Activated T-cell treated with anti-CD3 and anti-CD28 coated beads for 1 hour (primary cell): ENCODE measurements at regions not wholly inside any gene's neighbourhood (a gene's known extent, or its start where the extent isn't known, plus 50 kb on each side); places are given as distances from the start of the nearest gene placed in this dataset.
"Not testable (repeated sequence)": the region's sequence is repeated elsewhere in the genome, so short reads cannot be mapped to it uniquely, and the experiment has no call there.

Source experiments
- DNase-seq: peaks from one replicate; pipeline ENCODE4 v3.0.0-alpha.2; 2020; ENCODE audit warnings: low read depth

GRCh38 chr5:136924490-136924889 lies 559.1 kb upstream of the TRPC7 start:
- DNase-seq: no peak

DNA sequence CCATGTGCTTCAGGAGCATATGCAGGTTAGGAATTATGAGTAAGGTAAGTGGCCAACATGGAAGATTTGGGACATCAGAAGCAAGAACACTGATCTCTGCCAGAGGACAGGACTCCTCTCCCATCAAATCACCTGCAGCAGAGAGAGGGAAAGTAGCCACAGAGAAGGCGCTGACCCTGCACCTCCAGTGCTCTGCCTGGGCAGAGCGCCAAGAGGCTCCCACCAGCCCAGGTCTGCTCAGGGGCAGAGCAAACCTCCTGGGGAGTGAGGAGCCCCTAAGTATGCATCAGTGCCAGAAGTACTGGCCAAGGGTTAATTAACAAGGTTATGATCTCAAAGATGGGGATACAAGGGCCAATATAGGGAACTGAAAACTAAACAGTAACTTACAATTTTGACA lies 545.3 kb upstream of the TRPC7 start:
- no peak for DNase-seq

- no peak for DNase-seq
Measured at GRCh38 chr5:136909906-136910305, 544.6 kb upstream of the TRPC7 start.

DNA sequence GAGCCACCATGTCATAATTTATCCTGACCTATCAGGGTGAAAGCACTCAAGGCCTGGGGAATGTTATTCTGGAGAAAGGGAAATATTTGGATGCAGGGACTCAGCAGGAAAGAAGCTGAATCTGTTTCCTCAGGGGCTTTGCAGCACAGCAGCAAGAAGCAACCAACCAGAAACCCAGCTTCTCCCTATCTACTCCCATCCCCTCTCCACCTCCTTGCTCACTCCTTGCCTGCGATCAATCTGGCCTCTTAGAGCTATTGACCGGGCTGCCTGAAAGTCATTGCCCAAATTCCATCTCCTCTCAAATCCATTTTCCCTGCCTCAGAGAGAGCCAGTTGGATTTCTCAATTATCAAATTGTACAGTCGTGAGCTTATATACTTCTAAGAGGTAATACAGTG lies 542.0 kb upstream of the TRPC7 start:
- no peak for DNase-seq

DNA sequence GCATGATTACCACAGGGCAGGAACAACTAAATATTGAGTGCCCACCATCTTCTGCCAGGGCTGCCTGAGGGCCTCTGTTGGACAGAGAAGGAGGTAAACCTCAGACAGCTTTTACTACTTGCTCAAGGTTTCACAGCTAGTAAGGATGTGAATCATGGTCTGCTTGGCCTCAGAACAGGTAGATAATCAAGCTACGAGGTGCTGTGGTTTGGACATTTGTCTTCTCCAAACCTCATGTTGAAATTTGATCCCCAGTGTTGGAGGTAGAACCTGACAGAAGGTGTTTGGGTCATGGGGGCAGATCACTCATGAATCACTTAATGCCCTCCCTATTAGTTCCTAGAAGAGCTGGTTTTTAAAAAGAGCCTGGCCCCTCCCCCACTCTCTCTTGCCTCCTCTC lies 541.2 kb upstream of the TRPC7 start:
- no peak for DNase-seq

DNA sequence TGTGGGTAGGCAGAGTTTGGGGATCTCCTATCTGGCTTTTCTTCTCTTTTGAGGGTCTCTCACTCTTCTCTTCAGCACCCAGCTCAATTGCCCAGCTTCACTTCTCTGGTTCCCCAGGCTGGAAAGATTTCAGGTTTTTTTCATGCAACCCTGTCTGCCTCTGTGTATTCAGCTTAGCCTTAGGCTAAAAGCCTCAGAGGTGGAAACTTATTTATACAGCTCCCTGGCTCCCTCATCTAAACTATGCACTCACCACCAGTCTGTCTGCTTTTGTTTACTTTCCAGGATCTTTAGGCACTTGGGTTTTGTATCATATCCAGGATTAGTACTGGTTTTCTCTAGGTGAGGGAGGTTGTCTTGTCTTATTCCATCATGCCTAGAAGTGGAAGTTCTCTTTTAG lies 540.2 kb upstream of the TRPC7 start:
- DNase-seq: no peak

- no peak for DNase-seq
Measured at GRCh38 chr5:136894070-136894469, 528.7 kb upstream of the TRPC7 start.

DNA sequence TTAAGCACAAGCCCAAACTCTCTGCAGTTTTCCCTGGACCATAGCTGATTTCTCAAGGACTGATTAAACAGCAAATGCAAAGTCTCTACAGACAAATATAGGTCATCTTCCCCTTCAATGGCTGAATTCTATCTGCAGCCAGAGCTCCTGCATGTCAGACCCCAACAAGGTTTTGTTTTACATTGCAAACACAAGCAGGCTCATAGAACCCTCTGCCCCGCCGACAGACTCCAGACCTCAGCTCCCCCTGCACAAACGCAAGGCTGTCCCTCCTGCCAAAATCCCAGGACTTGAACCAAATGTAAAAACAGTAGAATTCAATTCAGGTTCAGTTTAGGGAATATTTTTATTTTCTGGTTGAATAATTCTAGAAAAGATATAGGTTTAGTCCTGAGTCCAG lies 526.7 kb upstream of the TRPC7 start:
- DNase-seq: no peak

DNA sequence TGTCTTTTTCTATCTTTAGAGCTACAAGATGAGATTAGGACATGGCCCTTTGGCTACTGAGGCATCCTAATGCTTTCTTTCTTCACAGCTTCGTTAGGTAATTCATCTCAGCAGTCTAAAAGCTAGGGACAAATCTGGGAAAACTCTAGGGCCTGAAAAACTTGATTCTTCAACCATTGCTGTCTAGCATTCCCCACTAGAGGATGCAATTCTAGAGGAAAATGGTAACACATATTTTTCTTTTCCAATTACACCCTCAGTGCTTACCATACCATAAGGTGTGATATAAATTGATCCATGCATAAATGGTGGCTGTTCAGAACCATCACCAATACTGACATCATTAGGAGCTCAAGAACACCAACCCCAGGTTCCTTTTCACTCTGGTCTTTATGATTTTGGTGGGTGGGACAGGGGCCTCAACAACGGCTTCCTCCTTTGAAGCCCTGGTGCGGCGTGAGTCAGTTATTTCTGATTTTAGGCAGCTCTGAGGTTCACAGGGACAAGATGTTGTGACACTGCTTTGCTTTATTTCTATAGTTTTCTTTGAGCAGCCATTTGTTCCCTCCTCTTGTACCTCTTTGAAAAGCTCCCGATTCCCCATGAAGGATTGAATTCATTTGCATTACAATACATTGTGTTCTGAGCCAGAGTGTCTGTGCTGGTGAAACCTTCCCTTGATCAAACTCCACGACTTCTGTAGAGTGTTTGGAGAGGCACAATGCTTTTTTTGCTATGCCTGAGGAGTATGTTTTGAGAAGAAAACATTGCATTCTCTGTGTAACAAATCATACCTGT lies 526.0 kb upstream of the TRPC7 start:
- DNase-seq: no peak

DNA sequence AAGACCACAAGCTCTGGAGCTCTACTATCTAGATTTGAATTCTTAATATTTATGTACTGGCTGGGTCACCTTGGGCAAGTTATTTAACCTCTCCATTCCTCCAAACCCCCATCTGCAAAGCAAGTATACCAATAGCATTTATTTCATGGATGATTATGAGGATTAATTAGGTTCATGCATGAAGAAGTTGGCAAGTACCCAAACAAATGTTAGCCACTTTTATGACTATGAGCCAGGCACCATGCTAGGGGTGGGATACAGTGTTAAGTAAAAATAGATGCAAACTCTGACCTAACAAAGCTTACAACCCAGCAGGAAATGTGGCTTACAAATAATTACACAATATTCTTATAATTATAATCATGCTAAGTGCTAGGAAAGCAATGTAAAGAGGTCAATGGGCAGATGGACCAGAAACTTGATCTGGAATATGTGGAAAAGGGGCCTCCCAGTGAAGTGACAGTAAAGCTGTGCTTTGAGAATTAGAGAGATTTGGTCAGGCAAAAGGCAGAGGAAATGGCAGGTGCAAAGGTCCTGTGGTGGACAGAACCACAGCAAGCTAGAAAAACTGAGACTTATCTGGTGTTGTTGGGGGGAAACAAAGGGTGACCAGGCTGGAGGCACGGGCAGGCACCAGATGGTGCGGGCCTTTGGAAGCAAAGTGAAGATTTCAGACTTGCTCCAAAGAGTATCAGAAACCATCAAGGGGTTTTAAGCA lies 525.2 kb upstream of the TRPC7 start:
- no peak for DNase-seq

DNA sequence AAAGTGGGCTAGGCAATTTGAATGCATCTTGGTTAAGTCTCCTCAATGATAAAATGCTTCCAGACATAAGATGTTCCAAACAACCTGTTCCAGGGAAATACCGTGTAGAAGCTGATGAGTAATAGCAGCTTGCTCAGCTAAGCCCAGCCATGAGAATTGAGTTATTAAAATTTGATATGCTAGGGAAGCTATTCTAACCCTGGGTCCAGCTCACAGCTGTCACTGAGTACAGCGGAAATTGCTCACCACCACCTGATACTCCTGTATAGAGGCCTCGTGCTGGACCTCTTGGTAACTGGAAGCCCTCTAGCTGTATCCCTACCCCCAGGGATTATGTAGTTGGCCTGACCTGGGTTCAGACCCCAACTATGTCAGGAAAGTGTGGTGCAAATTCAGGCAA lies 521.3 kb upstream of the TRPC7 start:
- no peak for DNase-seq

DNA sequence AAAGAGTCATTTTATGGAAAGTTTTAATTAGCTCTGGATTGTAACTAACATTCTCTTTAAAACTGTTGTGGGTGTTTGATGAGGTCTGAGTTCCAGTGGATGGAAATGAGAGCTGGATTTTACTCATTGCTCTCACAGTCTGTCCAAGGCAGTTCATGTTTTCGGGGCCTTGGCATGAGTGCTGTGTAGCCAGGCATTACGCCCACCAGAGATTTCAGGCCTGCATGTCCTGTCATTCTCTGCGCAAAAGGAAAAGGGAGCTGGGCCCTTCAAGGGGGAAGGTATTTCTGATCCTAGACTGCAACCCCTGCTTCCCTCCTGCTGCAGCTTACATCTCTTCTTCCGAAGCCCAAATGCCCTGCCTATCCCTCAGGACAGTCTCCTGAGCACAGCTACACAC lies 499.6 kb upstream of the TRPC7 start:
- no peak for DNase-seq

DNA sequence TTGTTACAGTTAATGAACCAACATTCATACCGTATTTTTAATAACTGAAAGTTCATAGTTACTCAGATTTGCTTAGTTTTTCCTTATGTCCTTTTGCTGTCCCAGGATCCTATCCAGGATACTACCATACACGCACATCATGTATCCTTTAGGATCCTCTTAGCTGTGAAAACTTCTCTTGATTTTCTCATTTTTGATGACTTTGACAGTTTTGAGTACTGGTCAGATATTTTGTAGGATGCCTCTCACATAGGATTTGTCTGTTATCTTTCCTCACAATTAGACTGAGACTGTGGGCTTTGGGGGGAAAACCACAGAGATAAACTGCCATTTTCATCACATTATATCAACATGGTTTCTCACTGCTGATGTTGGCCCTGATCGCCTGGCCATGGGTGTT lies 491.3 kb upstream of the TRPC7 start:
- DNase-seq: no peak

GRCh38 chr5:136853971-136854370 lies 488.6 kb upstream of the TRPC7 start:
- no peak for DNase-seq

DNA sequence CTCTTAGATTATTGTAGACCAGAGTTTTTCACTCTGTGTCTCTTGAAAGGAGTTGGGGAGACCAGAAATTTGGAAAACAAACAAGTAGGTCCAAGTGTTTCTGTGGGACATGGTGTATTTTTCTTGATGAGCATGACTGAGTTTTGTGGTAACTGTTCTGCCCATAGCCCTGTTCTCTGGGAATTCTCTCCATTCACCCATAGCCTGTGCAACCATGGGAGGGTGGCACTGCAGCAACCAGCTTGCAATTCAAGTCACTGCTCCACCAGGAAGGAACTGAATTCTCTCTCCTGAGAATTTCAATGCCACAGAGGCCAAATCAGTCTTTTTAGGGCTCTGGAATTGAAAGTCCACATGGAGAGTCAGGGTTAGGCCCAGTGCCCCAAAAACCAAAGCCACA lies 475.3 kb upstream of the TRPC7 start:
- DNase-seq: no peak

GRCh38 chr5:136836093-136836492 lies 470.7 kb upstream of the TRPC7 start:
- DNase-seq: no peak

DNA sequence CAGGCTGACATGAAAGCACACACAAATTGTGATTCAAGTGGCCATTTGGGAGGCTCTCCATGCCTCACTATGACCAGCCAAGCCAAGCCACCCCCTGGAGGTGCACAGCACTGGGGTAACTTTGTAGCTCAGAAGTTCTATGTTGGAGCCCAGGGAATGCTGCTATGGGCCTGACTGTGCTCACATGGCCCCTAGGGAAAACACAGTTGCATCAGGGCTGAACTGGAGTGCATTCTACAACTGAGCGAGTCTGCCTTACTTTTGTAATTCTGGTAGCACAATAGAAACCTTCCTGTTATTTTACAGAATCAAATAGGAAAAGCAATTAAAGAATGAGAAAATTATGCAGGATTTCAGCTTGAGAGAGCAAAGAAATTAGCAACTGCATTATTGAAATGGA lies 455.5 kb upstream of the TRPC7 start:
- DNase-seq: no peak

DNA sequence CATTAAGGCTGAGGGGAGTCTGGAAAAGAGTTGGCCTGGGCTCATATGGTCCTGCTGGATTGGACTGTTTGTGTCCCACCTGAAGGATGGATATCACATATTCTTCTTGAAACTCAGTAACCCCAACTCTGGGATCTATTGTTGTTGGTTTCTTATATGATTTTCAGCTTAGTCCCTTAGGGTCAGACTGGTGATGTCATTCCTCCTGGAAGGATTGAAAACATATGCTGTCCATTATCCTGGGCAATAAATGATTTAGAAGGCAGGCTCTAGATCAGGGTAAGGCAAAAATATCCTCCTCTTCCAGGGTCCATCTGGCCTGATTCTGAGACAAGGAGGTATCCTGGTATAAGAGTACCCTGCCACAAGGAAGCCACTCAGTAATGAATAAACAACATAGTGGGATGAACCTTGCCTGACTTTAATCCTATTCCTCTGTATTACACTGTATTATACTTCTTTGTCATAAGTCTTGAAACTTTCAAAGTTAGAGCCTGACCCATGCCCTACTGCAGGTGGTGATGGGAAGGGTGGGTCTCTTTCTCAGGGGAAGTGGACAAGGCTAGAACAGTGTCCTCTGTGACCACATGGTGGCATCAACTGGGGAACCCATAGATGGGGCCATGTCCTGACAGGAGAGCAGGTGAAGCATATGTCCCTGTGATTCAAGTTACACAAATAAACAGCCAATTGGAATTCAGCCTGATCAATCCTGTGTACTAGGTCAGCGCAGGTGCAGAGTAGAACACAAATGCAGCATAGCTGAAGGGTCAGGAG lies 454.4 kb upstream of the TRPC7 start:
- no peak for DNase-seq

DNA sequence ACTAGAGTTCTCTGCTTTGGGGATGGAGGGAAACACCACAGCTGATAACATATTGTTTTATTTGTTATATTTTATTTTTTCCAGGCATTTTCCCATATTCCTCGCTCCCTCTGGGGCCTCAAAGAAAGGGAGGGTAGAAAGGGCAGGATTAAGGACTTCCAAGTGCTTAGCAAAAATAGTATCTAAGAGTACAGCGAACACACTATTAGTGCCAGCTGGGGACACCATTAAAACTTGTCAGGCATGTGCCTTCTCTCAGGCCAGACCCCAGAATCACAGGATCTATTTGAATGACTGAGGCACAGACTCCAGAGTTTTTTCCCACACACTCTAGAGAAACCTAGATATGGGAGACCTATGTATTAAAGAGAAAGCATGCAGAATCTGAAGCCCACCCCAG lies 451.0 kb upstream of the TRPC7 start:
- DNase-seq: no peak

- no peak for DNase-seq
Measured at GRCh38 chr5:136814619-136815378, 449.5 kb upstream of the TRPC7 start.

DNA sequence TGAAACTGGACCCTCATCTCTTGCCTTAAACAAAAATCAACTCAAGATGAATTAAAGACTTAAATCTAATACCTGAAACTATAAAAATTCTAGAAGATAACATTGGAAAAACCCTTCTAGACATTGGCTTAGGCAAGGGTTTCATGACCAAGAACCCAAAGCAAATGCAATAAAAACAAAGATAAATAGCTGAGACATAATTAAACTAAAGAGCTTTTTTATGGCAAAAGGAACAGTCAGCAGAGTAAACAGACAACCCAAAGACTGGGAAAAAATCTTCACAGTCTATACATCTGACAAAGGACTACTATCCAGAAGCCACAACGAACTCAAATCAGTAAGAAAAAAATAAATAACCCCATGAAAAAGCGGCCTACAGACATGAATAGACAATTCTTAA lies 446.9 kb upstream of the TRPC7 start:
- not testable (repeated sequence) for DNase-seq

DNA sequence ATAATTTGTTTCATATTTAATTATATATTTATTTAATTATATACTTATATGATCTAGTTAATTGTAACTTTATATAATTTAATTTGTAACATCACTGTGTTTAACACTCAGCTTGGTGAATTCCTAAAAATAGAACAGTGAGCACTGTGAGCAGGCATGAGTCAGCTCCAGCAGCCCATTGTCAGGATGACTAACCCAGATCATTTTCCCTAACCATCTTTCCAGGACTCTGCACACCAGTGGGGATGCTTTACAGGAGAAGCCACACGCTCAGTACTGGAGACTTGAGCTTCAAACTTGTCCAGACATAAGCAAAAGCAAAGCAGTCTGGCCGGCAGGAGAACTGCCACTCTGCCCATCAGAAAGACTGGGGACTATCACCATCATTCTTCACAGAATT lies 446.2 kb upstream of the TRPC7 start:
- DNase-seq: no peak
